ENCODE measurements at regions not wholly inside any gene's neighbourhood (a gene's known extent, or its start where the extent isn't known, plus 50 kb on each side); places are given as distances from the start of the nearest gene placed in this dataset.

GRCh38 chr15:81686021-81686420 lies 312.0 kb upstream of the TMC3 start:
- TF ChIP-seq ETS1 (IDR thresholded peaks at IDR 0.05): no peak
- TF ChIP-seq, protein P1, sequence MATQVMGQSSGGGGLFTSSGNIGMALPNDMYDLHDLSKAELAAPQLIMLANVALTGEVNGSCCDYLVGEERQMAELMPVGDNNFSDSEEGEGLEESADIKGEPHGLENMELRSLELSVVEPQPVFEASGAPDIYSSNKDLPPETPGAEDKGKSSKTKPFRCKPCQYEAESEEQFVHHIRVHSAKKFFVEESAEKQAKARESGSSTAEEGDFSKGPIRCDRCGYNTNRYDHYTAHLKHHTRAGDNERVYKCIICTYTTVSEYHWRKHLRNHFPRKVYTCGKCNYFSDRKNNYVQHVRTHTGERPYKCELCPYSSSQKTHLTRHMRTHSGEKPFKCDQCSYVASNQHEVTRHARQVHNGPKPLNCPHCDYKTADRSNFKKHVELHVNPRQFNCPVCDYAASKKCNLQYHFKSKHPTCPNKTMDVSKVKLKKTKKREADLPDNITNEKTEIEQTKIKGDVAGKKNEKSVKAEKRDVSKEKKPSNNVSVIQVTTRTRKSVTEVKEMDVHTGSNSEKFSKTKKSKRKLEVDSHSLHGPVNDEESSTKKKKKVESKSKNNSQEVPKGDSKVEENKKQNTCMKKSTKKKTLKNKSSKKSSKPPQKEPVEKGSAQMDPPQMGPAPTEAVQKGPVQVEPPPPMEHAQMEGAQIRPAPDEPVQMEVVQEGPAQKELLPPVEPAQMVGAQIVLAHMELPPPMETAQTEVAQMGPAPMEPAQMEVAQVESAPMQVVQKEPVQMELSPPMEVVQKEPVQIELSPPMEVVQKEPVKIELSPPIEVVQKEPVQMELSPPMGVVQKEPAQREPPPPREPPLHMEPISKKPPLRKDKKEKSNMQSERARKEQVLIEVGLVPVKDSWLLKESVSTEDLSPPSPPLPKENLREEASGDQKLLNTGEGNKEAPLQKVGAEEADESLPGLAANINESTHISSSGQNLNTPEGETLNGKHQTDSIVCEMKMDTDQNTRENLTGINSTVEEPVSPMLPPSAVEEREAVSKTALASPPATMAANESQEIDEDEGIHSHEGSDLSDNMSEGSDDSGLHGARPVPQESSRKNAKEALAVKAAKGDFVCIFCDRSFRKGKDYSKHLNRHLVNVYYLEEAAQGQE (IDR thresholded peaks at IDR 0.05; ENCODE audit: unreplicated experiment): no peak
- TF ChIP-seq JUNB (IDR thresholded peaks at IDR 0.05; ENCODE audit: unreplicated experiment): no peak
- TF ChIP-seq EZH2 (IDR thresholded peaks at IDR 0.05; ENCODE audit: low read depth, unreplicated experiment): no peak
- no peak for TF ChIP-seq STAT1 (IDR thresholded peaks at IDR 0.05; ENCODE audit: unreplicated experiment)
- TF ChIP-seq NANOG (IDR thresholded peaks at IDR 0.05; ENCODE audit: borderline replicate concordance): no peak
- TF ChIP-seq, protein P2, sequence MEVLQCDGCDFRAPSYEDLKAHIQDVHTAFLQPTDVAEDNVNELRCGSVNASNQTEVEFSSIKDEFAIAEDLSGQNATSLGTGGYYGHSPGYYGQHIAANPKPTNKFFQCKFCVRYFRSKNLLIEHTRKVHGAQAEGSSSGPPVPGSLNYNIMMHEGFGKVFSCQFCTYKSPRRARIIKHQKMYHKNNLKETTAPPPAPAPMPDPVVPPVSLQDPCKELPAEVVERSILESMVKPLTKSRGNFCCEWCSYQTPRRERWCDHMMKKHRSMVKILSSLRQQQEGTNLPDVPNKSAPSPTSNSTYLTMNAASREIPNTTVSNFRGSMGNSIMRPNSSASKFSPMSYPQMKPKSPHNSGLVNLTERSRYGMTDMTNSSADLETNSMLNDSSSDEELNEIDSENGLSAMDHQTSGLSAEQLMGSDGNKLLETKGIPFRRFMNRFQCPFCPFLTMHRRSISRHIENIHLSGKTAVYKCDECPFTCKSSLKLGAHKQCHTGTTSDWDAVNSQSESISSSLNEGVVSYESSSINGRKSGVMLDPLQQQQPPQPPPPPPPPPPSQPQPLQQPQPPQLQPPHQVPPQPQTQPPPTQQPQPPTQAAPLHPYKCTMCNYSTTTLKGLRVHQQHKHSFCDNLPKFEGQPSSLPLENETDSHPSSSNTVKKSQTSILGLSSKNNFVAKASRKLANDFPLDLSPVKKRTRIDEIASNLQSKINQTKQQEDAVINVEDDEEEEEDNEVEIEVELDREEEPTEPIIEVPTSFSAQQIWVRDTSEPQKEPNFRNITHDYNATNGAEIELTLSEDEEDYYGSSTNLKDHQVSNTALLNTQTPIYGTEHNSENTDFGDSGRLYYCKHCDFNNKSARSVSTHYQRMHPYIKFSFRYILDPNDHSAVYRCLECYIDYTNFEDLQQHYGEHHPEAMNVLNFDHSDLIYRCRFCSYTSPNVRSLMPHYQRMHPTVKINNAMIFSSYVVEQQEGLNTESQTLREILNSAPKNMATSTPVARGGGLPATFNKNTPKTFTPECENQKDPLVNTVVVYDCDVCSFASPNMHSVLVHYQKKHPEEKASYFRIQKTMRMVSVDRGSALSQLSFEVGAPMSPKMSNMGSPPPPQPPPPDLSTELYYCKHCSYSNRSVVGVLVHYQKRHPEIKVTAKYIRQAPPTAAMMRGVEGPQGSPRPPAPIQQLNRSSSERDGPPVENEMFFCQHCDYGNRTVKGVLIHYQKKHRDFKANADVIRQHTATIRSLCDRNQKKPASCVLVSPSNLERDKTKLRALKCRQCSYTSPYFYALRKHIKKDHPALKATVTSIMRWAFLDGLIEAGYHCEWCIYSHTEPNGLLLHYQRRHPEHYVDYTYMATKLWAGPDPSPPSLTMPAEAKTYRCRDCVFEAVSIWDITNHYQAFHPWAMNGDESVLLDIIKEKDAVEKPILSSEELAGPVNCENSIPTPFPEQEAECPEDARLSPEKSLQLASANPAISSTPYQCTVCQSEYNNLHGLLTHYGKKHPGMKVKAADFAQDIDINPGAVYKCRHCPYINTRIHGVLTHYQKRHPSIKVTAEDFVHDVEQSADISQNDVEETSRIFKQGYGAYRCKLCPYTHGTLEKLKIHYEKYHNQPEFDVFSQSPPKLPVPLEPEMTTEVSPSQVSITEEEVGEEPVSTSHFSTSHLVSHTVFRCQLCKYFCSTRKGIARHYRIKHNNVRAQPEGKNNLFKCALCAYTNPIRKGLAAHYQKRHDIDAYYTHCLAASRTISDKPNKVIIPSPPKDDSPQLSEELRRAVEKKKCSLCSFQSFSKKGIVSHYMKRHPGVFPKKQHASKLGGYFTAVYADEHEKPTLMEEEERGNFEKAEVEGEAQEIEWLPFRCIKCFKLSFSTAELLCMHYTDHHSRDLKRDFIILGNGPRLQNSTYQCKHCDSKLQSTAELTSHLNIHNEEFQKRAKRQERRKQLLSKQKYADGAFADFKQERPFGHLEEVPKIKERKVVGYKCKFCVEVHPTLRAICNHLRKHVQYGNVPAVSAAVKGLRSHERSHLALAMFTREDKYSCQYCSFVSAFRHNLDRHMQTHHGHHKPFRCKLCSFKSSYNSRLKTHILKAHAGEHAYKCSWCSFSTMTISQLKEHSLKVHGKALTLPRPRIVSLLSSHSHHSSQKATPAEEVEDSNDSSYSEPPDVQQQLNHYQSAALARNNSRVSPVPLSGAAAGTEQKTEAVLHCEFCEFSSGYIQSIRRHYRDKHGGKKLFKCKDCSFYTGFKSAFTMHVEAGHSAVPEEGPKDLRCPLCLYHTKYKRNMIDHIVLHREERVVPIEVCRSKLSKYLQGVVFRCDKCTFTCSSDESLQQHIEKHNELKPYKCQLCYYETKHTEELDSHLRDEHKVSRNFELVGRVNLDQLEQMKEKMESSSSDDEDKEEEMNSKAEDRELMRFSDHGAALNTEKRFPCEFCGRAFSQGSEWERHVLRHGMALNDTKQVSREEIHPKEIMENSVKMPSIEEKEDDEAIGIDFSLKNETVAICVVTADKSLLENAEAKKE (CRISPR knock-in tag; IDR thresholded peaks at IDR 0.05): no peak
- TF ChIP-seq POLR2AphosphoS5 (IDR thresholded peaks at IDR 0.05; ENCODE audit: low read depth): no peak
- no peak for TF ChIP-seq EZH2phosphoT487 (IDR thresholded peaks at IDR 0.05; ENCODE audit: unreplicated experiment)
- no peak for TF ChIP-seq CTCF (conservative IDR thresholded peaks at IDR 0.05; ENCODE audit: low read depth in 2 of 2)
- Histone ChIP-seq H3K4me3 (no peak overlapping the region), H3K4me1 (ENCODE audit: insufficient read depth) (no peaks in the 10 kb centered on the region), H3K4me2 (no peak overlapping the region), H3K27me3 (ENCODE audit: insufficient read depth) (no peaks in the 10 kb centered on the region), H3K27ac (ENCODE audit: low read depth) (no peak overlapping the region), H2AFZ (no peak overlapping the region), H3K9me2 (ENCODE audit: insufficient read depth) (no peaks in the 10 kb centered on the region), H3K36me3 (ENCODE audit: insufficient read depth) (no peaks in the 10 kb centered on the region), H3K79me2 (replicated peaks; ENCODE audit: insufficient read depth) (peaks cover 10% of the 10 kb centered on the region), H3F3A (replicated peaks; ENCODE audit: low read depth) (no peaks in the 10 kb centered on the region), H4K20me1 (replicated peaks; ENCODE audit: insufficient read depth) (no peaks in the 10 kb centered on the region)
- Mint-ChIP-seq H3K9me3 (peaks cover 27% of the 10 kb centered on the region), H3K4me1 (no peaks in the 10 kb centered on the region), H3K36me3 (ENCODE audit: low read depth) (peaks cover 18% of the 10 kb centered on the region; the same call in 2 of the 3 replicates), H3K27ac (no peak overlapping the region), H3K4me3 (no peak overlapping the region), H3K27me3 (ENCODE audit: insufficient read depth, low read depth, poor library complexity) (peaks cover 1% of the 10 kb centered on the region)
- no peak for ATAC-seq
- DNase-seq (ENCODE audit: low spot score): no peak

Measured in GM23338 (cell line).